Fibroblast of upper back skin (primary cell): ENCODE measurements at regions not wholly inside any gene's neighbourhood (a gene's known extent, or its start where the extent isn't known, plus 50 kb on each side); places are given as distances from the start of the nearest gene placed in this dataset.
"Not testable (repeated sequence)": the region's sequence is repeated elsewhere in the genome, so short reads cannot be mapped to it uniquely, and the experiment has no call there.

ENCODE experiments used
- DNase-seq: peaks from one replicate; pipeline ENCODE4 v3.0.0-alpha.2; 2013

GRCh38 chr11:96943970-96944369 is 554.2 kb downstream of the JRKL start:
- DNase-seq: no peak

DNA sequence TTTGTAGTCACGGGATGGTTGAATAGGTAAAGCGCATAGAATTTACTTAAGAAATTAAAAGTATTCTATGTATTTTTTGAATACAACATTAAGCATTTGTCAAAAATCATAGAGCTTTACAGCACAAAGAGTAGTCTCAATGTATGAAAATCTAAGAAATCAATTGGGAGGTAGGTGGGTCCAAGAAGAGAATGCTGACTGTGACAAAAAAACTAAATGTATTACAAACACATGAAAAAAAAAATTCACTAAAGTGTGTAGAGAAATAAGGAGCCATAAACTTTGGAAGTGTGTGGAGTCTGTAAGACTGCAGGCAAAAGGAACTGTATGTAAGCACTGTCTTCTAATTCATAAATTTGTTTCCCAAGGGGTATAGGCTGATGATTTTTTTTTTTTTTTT is 558.3 kb downstream of the JRKL start:
- DNase-seq: no peak

DNA sequence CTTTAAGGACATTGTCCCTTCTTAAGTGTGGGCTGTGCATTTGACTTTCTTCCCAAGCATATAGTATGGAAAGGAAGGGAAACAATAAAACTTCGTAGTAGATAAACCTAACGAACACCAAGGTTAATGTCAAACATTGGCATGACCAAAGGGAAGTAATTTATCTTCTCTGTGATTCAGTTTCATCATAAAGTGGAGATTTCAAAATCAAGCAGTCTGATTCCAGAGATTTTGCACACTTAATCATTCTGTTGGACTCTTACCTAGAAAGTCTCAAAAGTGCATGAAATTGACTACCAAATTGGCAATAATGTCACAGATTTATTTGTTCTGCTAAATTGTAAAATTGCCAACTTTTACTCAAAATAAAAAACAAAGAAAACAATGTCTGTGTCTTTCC is 559.7 kb downstream of the JRKL start:
- no peak for DNase-seq

DNA sequence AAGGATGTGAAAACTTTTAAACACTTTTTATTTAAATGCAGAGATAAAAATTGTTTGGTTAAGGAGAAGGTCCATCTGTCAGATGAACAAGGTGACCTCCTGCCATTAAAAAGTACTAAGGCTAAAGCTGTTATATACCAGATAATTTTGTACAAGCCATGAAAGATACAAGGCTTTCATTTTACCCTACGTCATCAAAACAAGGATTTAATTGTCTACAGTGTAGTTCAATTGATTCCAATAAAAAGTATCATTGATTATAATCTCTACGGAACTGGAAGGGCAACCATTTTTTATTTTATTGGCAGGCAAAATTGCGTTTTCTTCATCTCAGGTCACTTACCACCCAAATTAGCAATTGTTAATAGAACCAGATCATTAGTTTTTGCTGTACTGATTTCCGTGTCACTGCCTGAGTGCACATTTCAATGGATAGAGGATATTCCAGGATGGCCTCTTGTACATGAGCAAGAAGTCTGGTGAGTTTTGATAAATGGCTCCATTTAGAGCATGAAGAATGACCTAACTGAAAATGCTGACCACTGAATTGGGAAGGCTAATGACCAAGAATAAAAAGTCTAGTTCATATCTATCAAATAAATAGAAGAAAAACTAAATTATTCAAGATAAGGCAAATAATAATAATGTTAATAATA is 564.9 kb downstream of the JRKL start:
- no peak for DNase-seq

GRCh38 chr11:96960476-96960875 is 570.7 kb downstream of the JRKL start:
- DNase-seq: no peak

DNA sequence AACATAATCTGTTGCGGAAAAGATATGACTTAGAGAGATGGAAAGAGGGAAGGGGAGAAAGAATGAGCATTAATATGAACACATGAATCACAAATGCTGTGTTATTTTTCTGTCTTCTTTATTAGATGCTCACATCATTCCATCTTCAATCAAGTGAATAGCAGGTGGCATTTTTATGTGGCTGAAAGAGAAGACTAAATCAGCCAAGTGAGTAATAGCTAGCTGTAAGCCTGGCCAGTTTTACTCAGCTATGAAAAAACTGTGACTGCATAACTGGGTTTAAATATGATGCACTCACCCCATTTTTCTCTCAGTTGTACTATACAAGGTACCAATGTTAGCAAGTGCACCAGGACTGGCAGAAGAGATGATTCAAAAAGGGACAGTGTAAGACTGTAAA is 571.1 kb downstream of the JRKL start:
- no peak for DNase-seq

- DNase-seq: no peak
These were observed 572.1 kb downstream of the JRKL start for GRCh38 chr11:96961931-96962330.

DNA sequence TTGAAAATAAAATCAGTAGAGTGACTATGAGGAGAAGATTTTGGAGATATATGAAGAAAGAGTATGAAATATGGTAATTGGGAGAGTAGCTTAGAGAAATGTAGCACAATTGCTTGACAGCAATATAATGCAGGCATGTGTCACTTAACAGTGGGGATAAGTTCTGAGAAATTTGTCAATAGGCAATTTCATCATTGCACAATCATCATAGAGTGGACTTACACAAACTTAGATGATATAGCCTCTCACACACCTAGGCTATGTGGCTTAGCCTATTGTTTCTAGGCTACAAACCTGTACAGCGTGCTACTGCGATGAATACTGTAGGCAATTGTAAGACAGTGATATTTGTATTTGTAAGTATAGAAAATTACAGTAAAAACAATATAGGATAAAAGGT is 573.6 kb downstream of the JRKL start:
- no peak for DNase-seq

DNA sequence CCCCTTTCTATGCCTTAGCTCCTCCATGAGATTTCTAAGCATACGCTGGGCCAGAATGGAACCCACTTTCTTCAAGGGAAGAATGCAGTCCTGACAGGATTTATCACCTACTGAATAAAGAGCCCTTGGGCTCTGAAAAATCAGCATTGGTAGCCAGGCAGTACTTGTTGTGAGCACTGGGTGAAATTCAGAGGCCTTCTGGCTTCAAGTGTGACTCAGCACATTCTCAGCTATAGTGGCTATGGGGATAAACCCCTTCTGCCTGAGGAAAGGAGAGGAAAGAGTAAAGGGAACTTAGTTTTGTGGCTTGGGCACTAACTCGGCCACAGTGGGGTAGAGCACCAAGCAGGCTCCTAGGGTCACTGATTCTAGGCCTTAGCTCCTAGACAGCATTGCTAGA is 574.8 kb downstream of the JRKL start:
- DNase-seq: no peak

DNA sequence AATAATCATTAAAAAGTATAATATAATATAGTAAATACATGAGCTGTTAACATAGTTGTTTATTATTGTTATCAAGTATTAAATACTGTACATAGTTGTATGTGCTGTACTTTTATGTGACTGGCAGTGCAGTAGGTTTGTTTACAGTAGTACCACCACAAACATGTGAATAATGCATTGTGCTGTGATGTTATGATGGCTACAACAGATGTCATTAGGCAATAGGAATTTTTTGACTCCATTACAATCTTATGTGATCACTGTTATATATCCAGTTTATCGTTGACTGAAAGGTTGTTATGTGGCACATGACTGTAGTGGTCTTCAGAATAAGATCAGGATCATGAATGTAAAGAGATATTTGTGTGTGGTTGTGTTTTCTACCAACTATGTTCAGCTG is 577.8 kb downstream of the JRKL start:
- no peak for DNase-seq

GRCh38 chr11:96969251-96969650 is 579.4 kb downstream of the JRKL start:
- DNase-seq: no peak

DNA sequence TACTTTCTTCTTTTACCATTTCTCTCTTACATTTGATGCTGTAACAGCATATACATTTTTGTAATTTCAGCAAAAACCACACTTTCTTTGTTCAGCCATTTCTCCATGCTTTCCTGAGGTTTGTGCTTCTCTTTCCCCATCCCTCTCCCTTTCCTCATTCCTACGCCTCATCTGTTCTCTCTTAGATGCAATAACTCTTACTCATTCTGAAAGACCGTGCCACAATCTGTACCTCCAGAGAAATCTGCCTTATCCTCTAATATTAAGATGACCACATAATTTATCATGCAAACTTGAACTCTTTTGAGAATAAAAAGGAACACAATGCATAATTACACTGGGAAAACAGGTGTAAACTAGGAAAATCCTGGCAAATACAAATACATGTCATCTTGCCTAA is 588.9 kb downstream of the JRKL start:
- peak; percentile 2 for DNase-seq

- DNase-seq: no peak
These were observed 596.7 kb downstream of the JRKL start for GRCh38 chr11:96986516-96986915.

DNA sequence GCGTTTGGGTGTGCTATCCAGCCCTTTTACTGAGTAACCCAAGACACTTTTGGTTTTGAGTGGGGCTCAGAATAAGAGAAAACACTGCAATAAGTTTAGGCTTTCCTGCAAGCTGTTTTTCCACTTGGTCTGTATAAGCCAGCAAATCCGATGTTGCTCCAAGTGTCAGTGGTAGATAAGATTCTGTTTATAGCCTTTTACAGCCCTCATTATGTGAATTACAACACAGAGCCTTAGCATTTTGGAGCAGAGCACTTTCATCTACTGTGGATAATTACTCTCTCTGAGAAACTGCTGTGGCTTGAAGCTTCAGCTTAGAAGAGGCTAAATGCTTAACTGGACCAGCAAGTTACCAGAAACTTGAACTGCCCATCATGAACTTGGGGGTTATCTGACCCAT is 601.1 kb downstream of the JRKL start:
- no peak for DNase-seq

DNA sequence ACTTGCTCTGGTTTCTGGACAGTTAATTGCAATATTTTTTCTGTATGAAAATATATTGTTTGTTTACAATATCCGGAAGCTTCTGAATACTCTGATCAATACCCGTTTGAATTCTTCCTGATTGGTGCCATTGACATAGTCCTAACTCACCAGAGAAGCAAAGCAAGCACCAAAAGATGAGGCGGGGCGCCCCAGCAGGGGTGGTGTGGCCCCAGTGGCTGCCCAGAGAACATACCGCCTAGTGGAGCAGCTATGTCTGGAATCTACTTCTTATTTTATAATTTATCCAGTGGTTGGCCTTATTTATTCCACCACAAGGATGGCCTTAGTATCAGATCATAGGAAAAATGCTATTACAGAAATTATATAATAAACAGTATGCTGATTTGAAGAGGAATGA is 610.7 kb downstream of the JRKL start:
- DNase-seq: no peak

- DNase-seq: no peak
These were observed 617.5 kb downstream of the JRKL start for GRCh38 chr11:97007283-97007682.

DNA sequence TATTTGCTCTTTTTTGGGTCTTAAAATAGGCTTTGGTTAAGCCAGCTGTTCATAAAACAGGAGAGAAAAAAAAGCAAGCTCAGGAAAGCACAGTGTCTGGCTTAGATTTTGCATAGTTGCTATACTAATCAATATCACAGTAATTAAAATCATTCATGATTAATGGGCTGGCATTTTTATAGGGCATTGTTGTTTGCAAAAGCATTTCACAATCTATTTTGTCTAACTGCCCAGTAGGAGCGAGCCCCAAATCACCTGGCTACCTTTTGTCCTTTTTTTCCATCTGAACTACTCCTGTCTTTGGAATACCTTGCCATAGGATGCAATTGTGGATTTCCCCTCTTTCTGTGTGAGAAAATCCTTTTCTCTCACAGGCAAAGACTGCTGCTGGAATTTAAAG is 619.8 kb downstream of the JRKL start:
- no peak for DNase-seq

- not testable (repeated sequence) for DNase-seq
These were observed 621.2 kb downstream of the JRKL start for GRCh38 chr11:97010997-97011396.

GRCh38 chr11:97015327-97015726 is 625.5 kb downstream of the JRKL start:
- no peak for DNase-seq

DNA sequence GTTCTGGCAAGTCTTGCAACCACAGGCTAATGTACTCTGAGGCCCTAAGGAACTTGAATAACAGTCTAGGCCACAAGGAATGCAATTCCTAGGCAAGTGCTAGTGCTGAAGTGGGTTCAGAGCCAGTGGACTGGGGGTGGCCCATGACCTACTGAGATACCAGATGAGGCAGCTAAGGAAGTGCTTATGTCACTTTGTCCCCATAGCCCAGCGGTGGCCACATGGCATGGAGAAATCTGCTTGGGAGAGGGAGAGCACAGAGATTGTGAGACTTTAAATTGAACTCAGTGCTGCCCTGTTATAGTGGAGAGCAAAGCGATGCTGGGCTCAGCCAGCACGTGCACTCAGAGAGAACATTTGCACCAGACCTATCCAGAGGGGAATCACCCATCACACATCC is 629.5 kb downstream of the JRKL start:
- no peak for DNase-seq

DNA sequence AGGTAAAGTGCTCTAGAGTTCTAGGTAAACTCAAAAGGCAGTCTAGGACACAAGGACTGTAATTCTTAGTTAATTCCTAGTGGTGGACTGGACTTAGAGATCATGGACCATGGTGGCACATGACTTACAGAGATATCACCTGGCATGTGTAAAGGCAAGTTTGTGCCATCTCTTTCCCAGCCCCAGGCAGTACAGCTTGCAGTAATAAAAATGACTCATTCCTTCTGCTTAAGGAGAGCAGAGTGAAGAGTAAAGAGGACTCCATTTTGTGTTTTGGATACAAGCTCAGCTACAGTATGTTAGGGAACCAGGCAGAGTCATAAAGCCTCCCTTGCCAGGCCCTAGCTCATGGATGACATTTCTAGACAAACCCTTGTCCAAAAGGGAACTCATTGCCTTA is 629.9 kb downstream of the JRKL start:
- no peak for DNase-seq

GRCh38 chr11:97022955-97023354 is 633.1 kb downstream of the JRKL start:
- DNase-seq: no peak

GRCh38 chr11:97028836-97029406 is 639.1 kb downstream of the JRKL start:
- DNase-seq: no peak

- DNase-seq: no peak
These were observed 643.4 kb downstream of the JRKL start for GRCh38 chr11:97033178-97033577.

GRCh38 chr11:97048481-97048880 is 658.7 kb downstream of the JRKL start:
- no peak for DNase-seq
